ENCODE measurements at regions not wholly inside any gene's neighbourhood (a gene's known extent, or its start where the extent isn't known, plus 50 kb on each side); places are given as distances from the start of the nearest gene placed in this dataset.
A peak's percentile ranks its signal among the peaks of the same experiment; 100 is the strongest.
"Not testable (repeated sequence)": the region's sequence is repeated elsewhere in the genome, so short reads cannot be mapped to it uniquely, and the experiment has no call there.

- no peak for DNase-seq
These were observed 122.0 kb downstream of the SKIDA1 start for GRCh38 chr10:21403256-21404015.

- DNase-seq, result peak; percentile 22
These were observed 122.8 kb downstream of the SKIDA1 start for GRCh38 chr10:21402606-21403083.

- no peak for DNase-seq
These were observed 124.3 kb downstream of the SKIDA1 start for GRCh38 chr10:21401196-21401595.

GRCh38 chr10:21399392-21400035, 126.0 kb downstream of the SKIDA1 start:
- DNase-seq, result no peak

GRCh38 chr10:21398563-21399231, 126.8 kb downstream of the SKIDA1 start:
- DNase-seq, result no peak

GRCh38 chr10:21396889-21397288, 128.6 kb downstream of the SKIDA1 start:
- DNase-seq, result no peak

GRCh38 chr10:21393931-21394330, 131.6 kb downstream of the SKIDA1 start:
- DNase-seq, result no peak

GRCh38 chr10:21388589-21388988, 136.9 kb downstream of the SKIDA1 start:
- DNase-seq, result no peak

GRCh38 chr10:21387868-21388267, 137.6 kb downstream of the SKIDA1 start:
- no peak for DNase-seq

GRCh38 chr10:21385996-21386585, 139.4 kb downstream of the SKIDA1 start:
- DNase-seq, result no peak

- no peak for DNase-seq
These were observed 139.9 kb downstream of the SKIDA1 start for GRCh38 chr10:21385536-21385935.

- DNase-seq, result no peak
These were observed 146.3 kb downstream of the SKIDA1 start for GRCh38 chr10:21379143-21379542.

GRCh38 chr10:21375274-21375673, 150.2 kb downstream of the SKIDA1 start:
- DNase-seq, result not testable (repeated sequence)

- DNase-seq, result not testable (repeated sequence)
These were observed 151.6 kb downstream of the SKIDA1 start for GRCh38 chr10:21373881-21374280.

- DNase-seq, result no peak
These were observed 152.7 kb downstream of the SKIDA1 start for GRCh38 chr10:21372651-21373410.

GRCh38 chr10:21369697-21370096, 155.8 kb downstream of the SKIDA1 start:
- no peak for DNase-seq

GRCh38 chr10:21368728-21369425, 156.6 kb downstream of the SKIDA1 start:
- DNase-seq, result no peak

GRCh38 chr10:21368022-21368582, 157.4 kb downstream of the SKIDA1 start:
- DNase-seq, result no peak

GRCh38 chr10:21366108-21366507, 159.4 kb downstream of the SKIDA1 start:
- not testable (repeated sequence) for DNase-seq

- DNase-seq, result no peak
These were observed 161.0 kb downstream of the SKIDA1 start for GRCh38 chr10:21364196-21365114.

- DNase-seq, result no peak
These were observed 161.8 kb downstream of the SKIDA1 start for GRCh38 chr10:21363731-21364104.
